HL-60 (cell line): ENCODE measurements at regions not wholly inside any gene's neighbourhood (a gene's known extent, or its start where the extent isn't known, plus 50 kb on each side); places are given as distances from the start of the nearest gene placed in this dataset.

Source experiments
- DNase-seq, 2 experiments: peaks; one replicate each; pipeline ENCODE4 v3.0.0-alpha.2; 2010 to 2020; ENCODE audit warnings: low read depth in 1 of 2, low spot score in 1 of 2
- H3K27ac ChIP-seq: fragments of 250-450 bp; sonication (Bioruptor Pico); replicated peaks from 2 replicates; pipeline ENCODE4 v1.5.1; 2020; ENCODE audit warnings: mild to moderate bottlenecking, moderate library complexity
- H3K27me3 ChIP-seq: fragments of 250-450 bp; sonication (Bioruptor Pico); 2 replicates; pipeline ENCODE4 v1.5.1; 2021; ENCODE audit warnings: mild to moderate bottlenecking, moderate library complexity; ENCODE audit not compliant: insufficient read depth, poor library complexity, severe bottlenecking
- H3K4me3 ChIP-seq: replicated peaks from 2 replicates; pipeline ENCODE4 v1.5.1; 2011; ENCODE audit warnings: mild to moderate bottlenecking, control low read depth, low read length; ENCODE audit not compliant: insufficient read depth
- GABPA ChIP-seq: IDR thresholded peaks from 2 replicates; pipeline ENCODE4 v1.6.1; 2012; ENCODE audit warnings: low read depth
- POLR2AphosphoS5 ChIP-seq: IDR thresholded peaks from 2 replicates; pipeline ENCODE4 v1.6.1; 2012; ENCODE audit warnings: low read depth
- REST ChIP-seq: IDR thresholded peaks from 2 replicates; pipeline ENCODE4 v1.6.1; 2012; ENCODE audit warnings: low read depth; ENCODE audit not compliant: insufficient replicate concordance
- SPI1 ChIP-seq: IDR thresholded peaks from 2 replicates; pipeline ENCODE4 v1.6.1; 2012; ENCODE audit warnings: low read depth, mild to moderate bottlenecking, borderline replicate concordance
- TF ChIP-seq, protein P1 (sequence below): IDR thresholded peaks from one replicate; pipeline ENCODE4 v1.5.1; 2011; ENCODE audit warnings: low read length, control low read depth, inconsistent platforms; ENCODE audit not compliant: insufficient read depth

GRCh38 chr15:39113741-39114140 lies 467.1 kb upstream of the THBS1 start:
- H3K4me3 ChIP-seq = no peak overlapping the region
- TF ChIP-seq, protein P1, sequence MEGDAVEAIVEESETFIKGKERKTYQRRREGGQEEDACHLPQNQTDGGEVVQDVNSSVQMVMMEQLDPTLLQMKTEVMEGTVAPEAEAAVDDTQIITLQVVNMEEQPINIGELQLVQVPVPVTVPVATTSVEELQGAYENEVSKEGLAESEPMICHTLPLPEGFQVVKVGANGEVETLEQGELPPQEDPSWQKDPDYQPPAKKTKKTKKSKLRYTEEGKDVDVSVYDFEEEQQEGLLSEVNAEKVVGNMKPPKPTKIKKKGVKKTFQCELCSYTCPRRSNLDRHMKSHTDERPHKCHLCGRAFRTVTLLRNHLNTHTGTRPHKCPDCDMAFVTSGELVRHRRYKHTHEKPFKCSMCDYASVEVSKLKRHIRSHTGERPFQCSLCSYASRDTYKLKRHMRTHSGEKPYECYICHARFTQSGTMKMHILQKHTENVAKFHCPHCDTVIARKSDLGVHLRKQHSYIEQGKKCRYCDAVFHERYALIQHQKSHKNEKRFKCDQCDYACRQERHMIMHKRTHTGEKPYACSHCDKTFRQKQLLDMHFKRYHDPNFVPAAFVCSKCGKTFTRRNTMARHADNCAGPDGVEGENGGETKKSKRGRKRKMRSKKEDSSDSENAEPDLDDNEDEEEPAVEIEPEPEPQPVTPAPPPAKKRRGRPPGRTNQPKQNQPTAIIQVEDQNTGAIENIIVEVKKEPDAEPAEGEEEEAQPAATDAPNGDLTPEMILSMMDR = no peak
- no peak for TF ChIP-seq REST
- TF ChIP-seq POLR2AphosphoS5 = no peak
- TF ChIP-seq GABPA = no peak
- TF ChIP-seq SPI1 = no peak
- DNase-seq = no peak
- peaks cover 6% of the 10 kb centered on the region for H3K27me3 ChIP-seq
- no peak overlapping the region for H3K27ac ChIP-seq

DNA sequence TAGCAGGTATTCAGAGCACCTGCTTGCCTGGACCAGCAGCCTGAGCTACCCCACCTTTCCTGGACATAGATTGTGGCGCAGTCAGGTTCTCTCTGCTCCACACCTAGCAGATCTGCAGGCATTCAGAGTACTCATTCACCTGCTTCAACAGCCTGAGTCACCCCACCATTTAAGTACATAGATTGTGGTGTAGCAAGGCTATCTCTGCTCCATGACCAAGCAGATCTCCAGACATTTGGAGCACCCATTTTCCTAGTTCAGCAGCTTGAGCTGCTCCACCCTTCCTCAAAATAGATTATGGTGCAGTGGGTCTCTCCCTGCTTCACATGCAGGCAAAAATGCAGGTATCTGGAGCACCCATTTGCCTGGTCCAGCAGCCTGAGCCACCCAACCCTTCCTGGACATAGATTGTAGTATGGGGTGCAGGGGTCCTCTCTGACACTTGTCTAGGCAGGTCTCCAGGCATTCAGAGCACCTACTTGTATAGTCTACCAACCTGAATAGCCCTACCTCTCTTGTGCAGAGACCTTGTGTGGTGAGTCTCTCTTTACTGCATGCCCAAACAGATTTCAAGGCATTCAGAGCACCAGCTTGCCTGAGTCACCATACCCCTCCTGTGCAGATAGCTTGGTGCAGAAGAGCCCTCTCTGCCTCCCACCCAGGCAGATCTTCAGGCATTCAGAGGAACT lies 466.0 kb upstream of the THBS1 start:
- no peak overlapping the region for H3K4me3 ChIP-seq
- H3K27ac ChIP-seq = no peak overlapping the region
- H3K27me3 ChIP-seq = peaks cover 6% of the 10 kb centered on the region
- TF ChIP-seq SPI1 = no peak
- no peak for TF ChIP-seq REST
- no peak for TF ChIP-seq POLR2AphosphoS5
- no peak for TF ChIP-seq GABPA
- TF ChIP-seq, protein P1 = no peak
- no peak for DNase-seq

DNA sequence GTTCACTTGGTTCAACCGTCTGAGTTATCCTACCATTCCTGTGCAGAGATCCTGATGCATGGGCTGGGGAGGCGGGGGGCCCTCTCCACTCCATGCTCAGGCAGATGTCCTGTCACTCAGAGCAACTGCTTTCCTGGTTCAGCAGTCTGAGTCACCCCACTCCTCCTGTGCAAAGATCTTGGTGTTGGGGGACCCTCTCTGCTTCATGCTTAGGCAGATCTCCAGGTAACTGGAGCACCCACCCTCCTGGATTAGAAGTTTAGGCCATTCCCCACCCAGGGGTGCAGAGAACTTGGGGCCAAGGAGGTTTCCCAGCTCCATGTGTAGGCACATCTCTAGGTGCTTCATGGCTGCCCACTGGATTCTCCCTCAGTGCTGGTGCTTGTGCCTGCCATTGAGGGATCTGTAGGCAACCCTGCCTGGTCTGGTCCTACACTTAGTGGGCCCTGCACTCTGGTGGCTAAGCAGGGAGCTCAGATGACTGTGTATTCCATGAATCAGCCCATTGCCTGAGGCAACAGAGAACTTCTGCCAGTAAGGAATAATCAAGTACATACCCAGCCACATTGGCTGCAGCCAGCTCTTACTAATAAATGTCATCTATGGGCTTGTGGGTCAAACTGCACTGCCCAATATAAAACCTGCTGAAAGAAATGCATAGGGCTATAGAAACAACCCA lies 465.4 kb upstream of the THBS1 start:
- DNase-seq = no peak
- no peak for TF ChIP-seq GABPA
- no peak for TF ChIP-seq POLR2AphosphoS5
- no peak for TF ChIP-seq REST
- TF ChIP-seq, protein P1 = no peak
- no peak for TF ChIP-seq SPI1
- Histone ChIP-seq H3K4me3 (no peak overlapping the region), H3K27me3 (peaks cover 8% of the 10 kb centered on the region), H3K27ac (no peak overlapping the region)
